SK-N-SH (cell line): ENCODE measurements at regions not wholly inside any gene's neighbourhood (a gene's known extent, or its start where the extent isn't known, plus 50 kb on each side); places are given as distances from the start of the nearest gene placed in this dataset.

Source experiments
- CTCF ChIA-PET: fragments of 300-600, 350-600 bp; formaldehyde crosslinking; extraction: SDS; loops from one replicate; lab custom pipeline; 2021; lab: Yijun Ruan, JAX
- POLR2A ChIA-PET: fragments of 350-600 bp; sonication (Branson Sonifier 250); formaldehyde crosslinking; extraction: SDS; loops from one replicate; lab custom pipeline; 2020; ENCODE audit warnings: antibody characterized with exemption, inconsistent platforms; lab: Yijun Ruan, JAX
- DNase-seq: peaks from one replicate; pipeline ENCODE4 v3.0.0; 2012
- H2AFZ ChIP-seq: fragments of 200-600 bp; sonication (generic); 2 replicates; pipeline ENCODE4 v1.8.1; 2016; ENCODE audit warnings: antibody characterized with exemption, mild to moderate bottlenecking, low read depth
- H3F3A ChIP-seq: fragments of 200-600 bp; sonication (generic); replicated peaks from 2 replicates; pipeline ENCODE3; 2016; ENCODE audit warnings: antibody characterized with exemption, mild to moderate bottlenecking; ENCODE audit not compliant: insufficient read depth
- H3K27ac ChIP-seq, 2 experiments: fragments of 200-500 bp in 1 of 2; fragments of 200-600 bp in 1 of 2; sonication (Bioruptor generic) in 1 of 2; sonication (generic), shearing (Covaris generic) in 1 of 2; 2 replicates each; pipeline versions ENCODE4 v1.5.1 to v1.6.1; 2014 to 2016; ENCODE audit warnings: low read depth in 2 of 2, inconsistent platforms in 1 of 2, low read length in 1 of 2, mild to moderate bottlenecking in 1 of 2, mixed read lengths in 1 of 2
- H3K27me3 ChIP-seq: fragments of 200-600 bp; sonication (generic), shearing (Covaris generic); 2 replicates; pipeline ENCODE4 v1.6.1; 2016; ENCODE audit warnings: mixed run types; ENCODE audit not compliant: insufficient read depth
- H3K36me3 ChIP-seq, 2 experiments: fragments of 200-500 bp in 1 of 2; fragments of 200-600 bp in 1 of 2; sonication (Bioruptor generic) in 1 of 2; sonication (generic) in 1 of 2; replicated peaks in 1 of 2; 2 replicates each; pipeline versions ENCODE3 to v1.5.1; 2014 to 2016; ENCODE audit warnings: low read length in 1 of 2, mild to moderate bottlenecking in 1 of 2; ENCODE audit not compliant: insufficient read depth in 2 of 2, control insufficient read depth in 1 of 2
- H3K4me1 ChIP-seq, 2 experiments: fragments of 200-500 bp in 1 of 2; fragments of 200-600 bp in 1 of 2; sonication (Bioruptor generic) in 1 of 2; sonication (generic), shearing (Covaris generic) in 1 of 2; 2 replicates each; pipeline versions ENCODE4 v1.5.1 to v1.6.1; 2014 to 2016; ENCODE audit warnings: low read depth in 1 of 2, low read length in 1 of 2, mixed run types in 1 of 2; ENCODE audit not compliant: insufficient read depth in 2 of 2, control insufficient read depth in 1 of 2
- H3K4me2 ChIP-seq: fragments of 200-600 bp; sonication (generic), shearing (Covaris generic); 2 replicates; pipeline ENCODE4 v1.6.1; 2017; ENCODE audit warnings: mixed run types
- H3K4me3 ChIP-seq, 2 experiments: fragments of 200-500 bp in 1 of 2; fragments of 200-600 bp in 1 of 2; sonication (Bioruptor generic) in 1 of 2; sonication (generic), shearing (Covaris generic) in 1 of 2; 2 replicates each; pipeline versions ENCODE4 v1.5.1 to v1.8.1; 2014 to 2016; ENCODE audit warnings: low read depth in 2 of 2, inconsistent platforms in 1 of 2, low read length in 1 of 2, mild to moderate bottlenecking in 1 of 2, mixed read lengths in 1 of 2, moderate library complexity in 1 of 2
- H3K79me2 ChIP-seq: fragments of 200-600 bp; sonication (generic); 2 replicates; pipeline ENCODE4 v1.8.1; 2017; ENCODE audit warnings: mild to moderate bottlenecking; ENCODE audit not compliant: insufficient read depth
- H3K9ac ChIP-seq: fragments of 200-600 bp; sonication (generic); 2 replicates; pipeline ENCODE4 v1.6.1; 2017; ENCODE audit warnings: mixed run types
- H3K9me2 ChIP-seq: fragments of 200-600 bp; sonication (generic); 2 replicates; pipeline ENCODE4 v1.6.1; 2017; ENCODE audit warnings: mixed run types
- H3K9me3 ChIP-seq: fragments of 200-600 bp; sonication (generic); 2 replicates; pipeline ENCODE4 v1.6.1; 2017; ENCODE audit warnings: mixed run types, mild to moderate bottlenecking, moderate library complexity
- H4K20me1 ChIP-seq: fragments of 200-600 bp; sonication (generic); 2 replicates; pipeline ENCODE4 v1.6.1; 2017; ENCODE audit warnings: mild to moderate bottlenecking, mixed run types; ENCODE audit not compliant: insufficient read depth
- CHD2 ChIP-seq: fragments of 150-350 bp; IDR thresholded peaks from 2 replicates; pipeline ENCODE4 v1.6.1; 2018; ENCODE audit warnings: low read length; ENCODE audit not compliant: partially characterized antibody
- ELF1 ChIP-seq: IDR thresholded peaks from 2 replicates; pipeline ENCODE4 v1.4.0; 2012
- EP300 ChIP-seq, 2 experiments: IDR thresholded peaks; 2 replicates each; pipeline versions ENCODE4 v1.4.0 to v1.6.1; 2012; ENCODE audit warnings: borderline replicate concordance in 1 of 2, low read depth in 1 of 2, low read length in 1 of 2
- FOSL2 ChIP-seq: IDR thresholded peaks from 2 replicates; pipeline ENCODE4 v1.4.0; 2012; ENCODE audit warnings: low read depth, mild to moderate bottlenecking, moderate library complexity, borderline replicate concordance
- FOXM1 ChIP-seq: IDR thresholded peaks from 2 replicates; pipeline ENCODE4 v1.4.0; 2012; ENCODE audit warnings: low read depth, mild to moderate bottlenecking
- GATA2 ChIP-seq: sonication (generic); formaldehyde crosslinking; IDR thresholded peaks from 2 replicates; pipeline ENCODE4 v1.5.0; 2020; ENCODE audit warnings: mild to moderate bottlenecking, missing genetic modification reagents
- JUND ChIP-seq: IDR thresholded peaks from 2 replicates; pipeline ENCODE4 v1.4.0; 2012
- MEF2A ChIP-seq: IDR thresholded peaks from 2 replicates; pipeline ENCODE4 v1.4.0; 2012; ENCODE audit warnings: low read depth, borderline replicate concordance
- MXI1 ChIP-seq: IDR thresholded peaks from 2 replicates; pipeline ENCODE4 v1.6.1; 2012; ENCODE audit warnings: mild to moderate bottlenecking, low read depth, low read length, improper control_type of control experiment
- NFIC ChIP-seq: IDR thresholded peaks from 2 replicates; pipeline ENCODE4 v1.4.0; 2012; ENCODE audit warnings: borderline replicate concordance
- NRF1 ChIP-seq: IDR thresholded peaks from 2 replicates; pipeline ENCODE4 v1.6.1; 2012; ENCODE audit warnings: low read depth, mild to moderate bottlenecking, low read length
- POLR2AphosphoS5 ChIP-seq: IDR thresholded peaks from 2 replicates; pipeline ENCODE4 v1.6.1; 2012; ENCODE audit warnings: low read depth, low read length
- RAD21 ChIP-seq: IDR thresholded peaks from 2 replicates; pipeline ENCODE4 v1.6.1; 2012; ENCODE audit warnings: mild to moderate bottlenecking, low read length
- RCOR1 ChIP-seq: fragments of 150-350 bp; IDR thresholded peaks from 2 replicates; pipeline ENCODE4 v1.6.1; 2017; ENCODE audit warnings: antibody characterized with exemption, low read length
- SIN3A ChIP-seq: IDR thresholded peaks from 2 replicates; pipeline ENCODE4 v1.6.1; 2012; ENCODE audit warnings: low read depth, mild to moderate bottlenecking, low read length, moderate library complexity, borderline replicate concordance
- SMC3 ChIP-seq: IDR thresholded peaks from 2 replicates; pipeline ENCODE4 v1.6.1; 2012; ENCODE audit warnings: low read depth, low read length, improper control_type of control experiment
- TAF1 ChIP-seq: IDR thresholded peaks from 2 replicates; pipeline ENCODE4 v1.6.1; 2012; ENCODE audit warnings: low read depth, mild to moderate bottlenecking, low read length, moderate library complexity, borderline replicate concordance
- TCF12 ChIP-seq: IDR thresholded peaks from 2 replicates; pipeline ENCODE4 v1.4.0; 2012
- TEAD4 ChIP-seq: IDR thresholded peaks from 2 replicates; pipeline ENCODE4 v1.4.0; 2012; ENCODE audit warnings: mild to moderate bottlenecking, borderline replicate concordance; ENCODE audit not compliant: insufficient read depth
- WGBS: methylation state at CpG from one replicate; pipeline ENCODE4 v1.1.6; 2017; ENCODE audit warnings: low lambda C conversion rate; 5-methylcytosine and 5-hydroxymethylcytosine counted together
- TF ChIP-seq, protein P1 (sequence below): fragments of 150-350 bp; IDR thresholded peaks from 2 replicates; pipeline ENCODE4 v1.6.1; 2016; ENCODE audit warnings: mild to moderate bottlenecking, low read depth, low read length
- TF ChIP-seq, protein P2 (sequence below): IDR thresholded peaks from 2 replicates; pipeline ENCODE4 v1.4.0; 2012; ENCODE audit warnings: low read depth
- TF ChIP-seq, protein P3 (sequence below): fragments of 200-600 bp; sonication (generic); IDR thresholded peaks from 2 replicates; pipeline ENCODE4 v1.6.1; 2017; ENCODE audit warnings: antibody characterized with exemption, mild to moderate bottlenecking, moderate library complexity
- TF ChIP-seq, protein P4 (sequence below): IDR thresholded peaks from 2 replicates; pipeline ENCODE4; 2012

DNA sequence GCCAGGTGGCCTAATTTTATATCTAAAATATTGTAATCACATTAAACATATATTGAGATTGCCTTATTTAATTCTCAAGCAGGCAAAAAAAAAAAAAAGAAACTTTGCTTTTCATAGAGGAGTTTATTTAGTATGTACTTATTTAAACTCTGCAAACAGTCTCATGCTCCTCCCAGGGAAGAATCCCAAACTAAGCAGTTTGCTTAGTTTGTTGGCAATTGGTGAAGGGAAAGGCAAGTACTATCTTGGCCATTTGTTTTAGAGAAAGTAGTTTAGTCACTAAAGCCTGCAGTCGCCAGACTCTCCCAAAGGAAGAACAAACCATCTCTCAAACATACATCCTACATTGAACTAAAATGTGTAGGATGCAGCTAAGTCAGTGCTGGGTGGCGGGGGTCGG, 226.8 kb downstream of the CDC14C start:
- no peak for TF ChIP-seq NRF1
- no peak for TF ChIP-seq SMC3
- TF ChIP-seq MXI1: no peak
- TF ChIP-seq TCF12: no peak
- no peak for TF ChIP-seq CHD2
- TF ChIP-seq, protein P1, sequence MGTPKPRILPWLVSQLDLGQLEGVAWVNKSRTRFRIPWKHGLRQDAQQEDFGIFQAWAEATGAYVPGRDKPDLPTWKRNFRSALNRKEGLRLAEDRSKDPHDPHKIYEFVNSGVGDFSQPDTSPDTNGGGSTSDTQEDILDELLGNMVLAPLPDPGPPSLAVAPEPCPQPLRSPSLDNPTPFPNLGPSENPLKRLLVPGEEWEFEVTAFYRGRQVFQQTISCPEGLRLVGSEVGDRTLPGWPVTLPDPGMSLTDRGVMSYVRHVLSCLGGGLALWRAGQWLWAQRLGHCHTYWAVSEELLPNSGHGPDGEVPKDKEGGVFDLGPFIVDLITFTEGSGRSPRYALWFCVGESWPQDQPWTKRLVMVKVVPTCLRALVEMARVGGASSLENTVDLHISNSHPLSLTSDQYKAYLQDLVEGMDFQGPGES: no peak
- no peak for TF ChIP-seq JUND
- TF ChIP-seq MEF2A: no peak
- TF ChIP-seq, protein P2, sequence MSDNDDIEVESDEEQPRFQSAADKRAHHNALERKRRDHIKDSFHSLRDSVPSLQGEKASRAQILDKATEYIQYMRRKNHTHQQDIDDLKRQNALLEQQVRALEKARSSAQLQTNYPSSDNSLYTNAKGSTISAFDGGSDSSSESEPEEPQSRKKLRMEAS: no peak
- TF ChIP-seq SIN3A: no peak
- no peak for TF ChIP-seq RCOR1
- no peak for TF ChIP-seq TAF1
- TF ChIP-seq RAD21: no peak
- no peak for TF ChIP-seq POLR2AphosphoS5
- no peak for TF ChIP-seq TEAD4
- TF ChIP-seq ELF1: no peak
- TF ChIP-seq, protein P3, sequence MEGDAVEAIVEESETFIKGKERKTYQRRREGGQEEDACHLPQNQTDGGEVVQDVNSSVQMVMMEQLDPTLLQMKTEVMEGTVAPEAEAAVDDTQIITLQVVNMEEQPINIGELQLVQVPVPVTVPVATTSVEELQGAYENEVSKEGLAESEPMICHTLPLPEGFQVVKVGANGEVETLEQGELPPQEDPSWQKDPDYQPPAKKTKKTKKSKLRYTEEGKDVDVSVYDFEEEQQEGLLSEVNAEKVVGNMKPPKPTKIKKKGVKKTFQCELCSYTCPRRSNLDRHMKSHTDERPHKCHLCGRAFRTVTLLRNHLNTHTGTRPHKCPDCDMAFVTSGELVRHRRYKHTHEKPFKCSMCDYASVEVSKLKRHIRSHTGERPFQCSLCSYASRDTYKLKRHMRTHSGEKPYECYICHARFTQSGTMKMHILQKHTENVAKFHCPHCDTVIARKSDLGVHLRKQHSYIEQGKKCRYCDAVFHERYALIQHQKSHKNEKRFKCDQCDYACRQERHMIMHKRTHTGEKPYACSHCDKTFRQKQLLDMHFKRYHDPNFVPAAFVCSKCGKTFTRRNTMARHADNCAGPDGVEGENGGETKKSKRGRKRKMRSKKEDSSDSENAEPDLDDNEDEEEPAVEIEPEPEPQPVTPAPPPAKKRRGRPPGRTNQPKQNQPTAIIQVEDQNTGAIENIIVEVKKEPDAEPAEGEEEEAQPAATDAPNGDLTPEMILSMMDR: no peak
- TF ChIP-seq NFIC: no peak
- Histone ChIP-seq H3K4me3 (no peak overlapping the region), H3K4me2 (no peak overlapping the region), H3K79me2 (no peaks in the 10 kb centered on the region), H3K9me2 (no peaks in the 10 kb centered on the region), H3K36me3 (no peaks in the 10 kb centered on the region), H4K20me1 (no peaks in the 10 kb centered on the region), H3K4me1 (no peaks in the 10 kb centered on the region), H3F3A (no peaks in the 10 kb centered on the region), H2AFZ (no peak overlapping the region), H3K27me3 (no peaks in the 10 kb centered on the region), H3K9me3 (no peaks in the 10 kb centered on the region), H3K27ac (no peak overlapping the region), H3K9ac (no peak overlapping the region)
- CTCF ChIA-PET: no interaction called here
- POLR2A ChIA-PET: no interaction called here
- 1% methylated on average over 3 of the region's 3 CpGs for WGBS
- DNase-seq: no peak

DNA sequence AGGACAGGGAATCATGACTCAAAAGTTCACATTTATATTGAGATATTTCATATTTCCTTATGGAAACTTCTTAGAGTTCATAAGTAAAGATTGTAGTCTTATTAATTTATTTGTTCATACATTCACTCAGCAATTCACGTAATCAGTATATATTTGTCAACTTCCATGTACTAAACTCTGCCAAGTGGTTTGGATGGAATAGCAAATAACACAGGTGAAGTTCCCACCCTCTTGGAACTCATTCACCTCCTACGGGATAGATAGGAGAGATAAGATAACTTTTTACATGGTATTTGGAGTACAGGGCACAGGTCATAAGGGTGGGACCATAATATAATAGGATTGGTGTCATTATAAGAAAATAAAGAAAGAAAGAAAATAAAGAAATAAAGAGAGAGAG, 234.0 kb downstream of the CDC14C start:
- no peaks in the 10 kb centered on the region for H3K36me3 ChIP-seq
- no peak overlapping the region for H3K27ac ChIP-seq
- H3K9ac ChIP-seq: no peak overlapping the region
- ChIA-PET CTCF (no interaction called here), POLR2A (no interaction called here)
- no peak overlapping the region for H3K4me3 ChIP-seq
- no peaks in the 10 kb centered on the region for H3K9me2 ChIP-seq
- no peak overlapping the region for H3K4me2 ChIP-seq
- H3F3A ChIP-seq: no peaks in the 10 kb centered on the region
- H2AFZ ChIP-seq: peak overlapping the region; percentile 32; the same call in 1 of the 2 replicates
- no peaks in the 10 kb centered on the region for H3K4me1 ChIP-seq
- no peaks in the 10 kb centered on the region for H3K9me3 ChIP-seq
- H4K20me1 ChIP-seq: no peaks in the 10 kb centered on the region
- H3K79me2 ChIP-seq: no peaks in the 10 kb centered on the region
- no peaks in the 10 kb centered on the region for H3K27me3 ChIP-seq
- no peak for DNase-seq
- WGBS: 6% methylated on average over 2 of the region's 2 CpGs
- TF ChIP-seq FOXM1: no peak
- no peak for TF ChIP-seq FOSL2
- no peak for TF ChIP-seq RCOR1
- TF ChIP-seq EP300 (IDR thresholded peaks at IDR 0.05; ENCODE audit: borderline replicate concordance in 1 of 2, low read depth in 1 of 2, low read length in 1 of 2): no peak
- TF ChIP-seq POLR2AphosphoS5: no peak
- no peak for TF ChIP-seq GATA2 (CRISPR knock-in tag)
- no peak for TF ChIP-seq TAF1
- no peak for TF ChIP-seq ELF1
- TF ChIP-seq JUND: no peak
- TF ChIP-seq, protein P4, sequence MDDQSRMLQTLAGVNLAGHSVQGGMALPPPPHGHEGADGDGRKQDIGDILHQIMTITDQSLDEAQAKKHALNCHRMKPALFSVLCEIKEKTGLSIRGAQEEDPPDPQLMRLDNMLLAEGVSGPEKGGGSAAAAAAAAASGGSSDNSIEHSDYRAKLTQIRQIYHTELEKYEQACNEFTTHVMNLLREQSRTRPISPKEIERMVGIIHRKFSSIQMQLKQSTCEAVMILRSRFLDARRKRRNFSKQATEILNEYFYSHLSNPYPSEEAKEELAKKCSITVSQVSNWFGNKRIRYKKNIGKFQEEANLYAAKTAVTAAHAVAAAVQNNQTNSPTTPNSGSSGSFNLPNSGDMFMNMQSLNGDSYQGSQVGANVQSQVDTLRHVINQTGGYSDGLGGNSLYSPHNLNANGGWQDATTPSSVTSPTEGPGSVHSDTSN: no peak
- TF ChIP-seq, protein P3: no peak
- TF ChIP-seq TEAD4: no peak
- TF ChIP-seq SMC3: no peak
